NOMO-1 treated with dmso at 0.1 percent for 144 hours (cell line): ENCODE measurements at regions not wholly inside any gene's neighbourhood (a gene's known extent, or its start where the extent isn't known, plus 50 kb on each side); places are given as distances from the start of the nearest gene placed in this dataset.
"Not testable (repeated sequence)": the region's sequence is repeated elsewhere in the genome, so short reads cannot be mapped to it uniquely, and the experiment has no call there.

Experiments used
- DNase-seq: peaks from one replicate; lab custom pipeline; 2025; ENCODE audit not compliant: unreplicated experiment; lab: John Stamatoyannopoulos, UW

DNA sequence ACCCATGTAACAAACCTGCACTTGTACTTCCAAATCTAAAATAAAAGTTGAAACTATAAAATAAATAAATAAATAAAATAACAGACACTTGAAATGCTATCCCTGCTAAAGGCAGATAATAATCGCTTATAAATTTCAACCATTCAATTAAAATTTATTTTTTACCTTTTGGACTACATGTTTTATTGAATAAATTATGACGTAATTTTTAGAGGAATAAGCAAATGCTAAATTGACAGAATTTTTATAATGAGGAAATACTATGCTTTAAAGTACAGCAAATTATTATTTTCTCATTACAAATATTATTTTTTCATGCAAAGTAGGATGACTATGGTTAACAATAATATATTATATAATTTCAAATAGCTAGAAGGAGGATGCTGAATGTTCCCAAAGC, 658.6 kb upstream of the LMO3 start:
- no peak for DNase-seq

GRCh38 chr12:17239874-17240273, 633.9 kb upstream of the LMO3 start:
- DNase-seq: no peak

GRCh38 chr12:17235996-17236395, 630.0 kb upstream of the LMO3 start:
- no peak for DNase-seq

DNA sequence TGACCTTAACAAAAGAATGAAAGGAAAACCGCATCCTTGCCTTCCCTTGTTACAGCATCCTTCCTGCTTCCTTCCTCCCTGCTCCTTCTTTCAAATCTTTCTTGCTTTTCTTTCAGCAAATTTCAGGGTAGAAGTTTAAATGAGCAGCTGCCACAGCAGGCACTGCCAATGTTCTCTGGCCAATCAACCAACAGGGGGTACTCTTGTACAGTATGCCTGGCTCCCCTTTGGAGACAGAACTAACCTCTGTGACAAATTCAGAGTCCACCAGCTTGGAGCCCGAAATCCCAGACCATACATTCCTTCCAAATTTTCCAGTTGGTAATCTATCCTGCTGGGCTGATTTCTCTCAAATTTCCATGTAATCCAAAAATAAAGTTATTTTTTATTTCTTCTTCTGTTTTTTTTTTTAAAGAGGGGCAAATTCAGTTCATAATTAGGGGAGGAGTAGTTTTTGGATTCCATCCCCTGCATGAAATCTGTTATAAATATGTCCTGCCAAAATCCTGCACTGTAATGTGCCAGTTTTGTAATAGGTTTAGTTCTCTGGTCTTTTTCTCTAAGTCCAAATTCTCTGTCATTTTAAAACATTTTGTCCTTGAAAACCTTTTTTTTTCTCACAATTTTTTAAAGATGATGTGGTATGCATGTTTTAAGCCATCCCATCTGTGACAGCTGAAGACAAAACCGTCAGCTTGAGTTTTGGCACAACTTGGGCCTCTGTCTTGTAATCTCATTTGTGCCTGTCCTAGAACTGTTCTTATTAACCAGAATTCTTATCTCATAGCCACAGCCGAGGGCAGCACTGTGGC, 610.0 kb upstream of the LMO3 start:
- no peak for DNase-seq

DNA sequence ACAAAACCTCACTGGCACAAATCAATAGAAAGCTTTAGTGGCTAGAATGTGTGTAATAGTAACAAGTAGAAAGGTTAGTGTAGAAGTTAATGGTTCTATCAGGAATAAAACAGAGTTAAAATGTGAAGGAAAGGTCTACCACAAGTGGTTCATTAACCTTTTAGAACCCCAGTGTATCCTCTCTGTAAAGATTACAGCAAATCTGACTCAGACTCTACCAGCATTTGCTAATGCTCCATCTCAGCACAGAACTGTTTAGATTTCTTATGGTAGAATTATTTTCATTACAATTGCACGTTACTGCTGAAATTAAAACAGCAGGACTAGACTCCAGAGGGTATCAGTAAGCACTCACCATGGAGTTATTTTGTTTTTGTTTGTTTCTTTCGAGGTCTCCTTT, 609.0 kb upstream of the LMO3 start:
- DNase-seq: no peak

- no peak for DNase-seq
Observed at GRCh38 chr12:17206553-17206952, 600.6 kb upstream of the LMO3 start.

- no peak for DNase-seq
Observed at GRCh38 chr12:17204289-17205054, 598.5 kb upstream of the LMO3 start.

- DNase-seq: no peak
Observed at GRCh38 chr12:17203497-17203896, 597.5 kb upstream of the LMO3 start.

- DNase-seq: no peak
Observed at GRCh38 chr12:17197971-17198370, 592.0 kb upstream of the LMO3 start.

GRCh38 chr12:17192721-17193120, 586.8 kb upstream of the LMO3 start:
- no peak for DNase-seq

- DNase-seq: no peak
Observed at GRCh38 chr12:17169726-17170471, 563.9 kb upstream of the LMO3 start.

DNA sequence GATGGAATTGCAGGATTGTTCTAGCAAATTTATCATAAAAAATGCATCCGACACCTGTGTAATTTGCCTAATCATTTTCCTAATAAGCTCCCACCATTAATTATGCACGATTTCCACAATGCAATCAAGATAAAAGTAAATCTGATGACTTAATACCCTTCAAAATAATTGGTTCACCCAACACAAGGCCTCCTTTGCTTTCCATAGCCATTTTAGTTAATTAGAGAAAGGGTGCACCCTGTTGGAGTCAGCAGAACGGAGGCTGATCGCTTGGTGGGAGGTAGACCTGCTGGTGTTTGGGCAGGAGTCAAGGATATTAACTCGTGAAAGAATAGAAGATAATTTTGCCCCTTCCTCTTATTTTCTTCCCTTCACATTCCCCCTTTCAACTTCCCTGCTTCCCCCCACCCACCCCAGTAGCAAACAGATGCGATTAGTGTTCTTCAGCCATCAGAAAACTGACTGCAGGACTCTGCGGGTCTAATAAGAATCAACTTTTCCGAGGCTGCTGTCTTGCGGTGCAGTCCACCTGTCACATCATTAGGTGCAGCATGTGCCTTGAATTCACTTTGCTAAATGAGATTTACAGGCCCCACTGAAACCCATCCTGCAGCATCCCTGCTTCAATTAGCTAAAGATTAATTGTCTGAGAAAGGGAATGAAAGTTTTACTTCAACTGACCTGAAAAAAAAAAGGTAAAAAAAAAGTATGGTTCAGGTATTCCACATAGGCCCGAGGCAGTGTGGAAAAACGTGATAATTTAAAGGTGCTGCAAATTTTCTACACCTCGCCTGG, 553.7 kb upstream of the LMO3 start:
- no peak for DNase-seq

GRCh38 chr12:17158201-17158600, 552.2 kb upstream of the LMO3 start:
- DNase-seq: no peak

- DNase-seq: no peak
Observed at GRCh38 chr12:17151917-17152316, 546.0 kb upstream of the LMO3 start.

GRCh38 chr12:17148706-17149105, 542.7 kb upstream of the LMO3 start:
- DNase-seq: no peak

GRCh38 chr12:17142856-17143255, 536.9 kb upstream of the LMO3 start:
- no peak for DNase-seq

DNA sequence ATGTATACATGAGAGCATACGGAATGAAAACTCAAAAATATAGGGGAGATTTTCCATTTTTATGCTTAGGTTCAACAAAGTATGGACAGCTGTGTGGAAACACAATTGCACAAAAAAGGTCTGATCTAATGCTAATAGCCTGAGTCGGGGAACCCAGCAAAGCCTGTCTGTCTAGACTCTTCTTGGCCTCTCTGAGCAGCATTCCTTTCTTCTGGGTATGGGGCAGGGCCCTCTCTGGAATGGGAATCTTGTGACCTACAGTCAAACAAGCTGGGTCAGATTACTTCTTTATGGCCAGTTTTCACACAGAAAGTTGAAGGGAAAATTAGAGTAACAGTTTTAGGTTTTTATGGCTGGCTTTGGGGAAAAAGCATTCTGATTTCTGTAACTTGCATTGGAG, 534.0 kb upstream of the LMO3 start:
- DNase-seq: no peak

- DNase-seq: no peak
Observed at GRCh38 chr12:17137396-17137795, 531.4 kb upstream of the LMO3 start.

DNA sequence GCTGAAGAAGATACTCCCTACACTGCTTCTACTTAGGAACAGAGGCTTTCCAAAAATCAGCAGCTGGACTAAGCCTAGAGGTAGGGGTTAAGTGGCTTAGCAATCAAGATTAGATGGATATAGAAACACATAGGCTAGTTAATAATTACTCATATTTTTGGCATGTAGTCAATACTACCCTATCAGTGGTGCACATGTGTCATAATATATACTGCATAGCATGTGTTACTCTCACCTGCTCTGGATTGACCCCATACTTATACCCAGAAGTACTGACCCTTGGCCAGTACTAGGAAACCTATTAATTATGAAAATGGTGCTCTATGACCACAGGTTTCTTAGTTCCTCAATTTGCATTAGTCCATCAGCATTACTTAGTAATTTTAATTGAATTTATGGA, 528.4 kb upstream of the LMO3 start:
- no peak for DNase-seq

DNA sequence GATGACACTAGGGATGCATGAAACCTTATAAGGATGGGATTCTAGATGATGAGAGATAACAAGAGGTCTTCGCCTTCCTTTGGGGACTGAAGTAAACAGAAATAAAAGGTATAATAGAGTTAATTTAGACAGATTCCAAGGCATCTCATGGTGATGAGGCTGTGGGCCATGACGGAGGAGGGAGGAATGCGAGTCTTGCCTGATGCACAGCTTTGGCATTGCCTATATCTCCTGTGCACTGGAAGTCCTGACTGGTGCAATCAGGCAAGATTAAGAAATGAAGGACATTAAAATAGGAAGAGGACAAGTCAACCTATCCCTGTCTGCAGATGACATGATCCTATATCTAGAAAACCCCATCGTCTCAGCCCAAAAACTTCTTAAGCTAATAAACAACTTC, 526.4 kb upstream of the LMO3 start:
- DNase-seq: no peak

DNA sequence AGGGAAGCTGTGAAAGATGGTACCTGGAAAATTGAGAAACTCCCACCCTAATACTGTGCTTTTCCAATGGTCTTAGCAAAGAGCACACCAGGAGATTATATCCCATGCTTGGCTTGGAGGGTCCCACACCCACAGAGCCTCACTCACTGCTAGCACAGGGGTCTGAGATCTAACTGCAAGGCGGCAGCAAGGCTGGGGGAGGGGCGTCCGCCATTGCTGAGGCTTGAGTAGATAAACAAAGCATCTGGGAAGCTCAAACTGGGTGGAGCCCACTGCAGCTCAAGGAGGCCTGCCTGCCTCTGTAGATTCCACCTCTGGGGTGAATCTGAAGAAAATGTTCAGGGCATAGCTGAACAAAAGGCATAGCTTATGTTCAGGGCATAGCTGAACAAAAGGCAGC, 510.6 kb upstream of the LMO3 start:
- DNase-seq: not testable (repeated sequence)
